H1 (cell line): ENCODE measurements at regions not wholly inside any gene's neighbourhood (a gene's known extent, or its start where the extent isn't known, plus 50 kb on each side); places are given as distances from the start of the nearest gene placed in this dataset.

ENCODE experiments used
- BRCA1 ChIP-seq: IDR thresholded peaks from 2 replicates; pipeline ENCODE4 v1.6.1; 2012; ENCODE audit warnings: low read depth, low read length, improper control_type of control experiment
- CHD7 ChIP-seq: fragments of 300-600 bp; sonication (generic); IDR thresholded peaks from 2 replicates; pipeline ENCODE4 v1.7.1; 2012; ENCODE audit warnings: low read length, moderate library complexity, mild to moderate bottlenecking, inconsistent platforms; ENCODE audit not compliant: insufficient replicate concordance
- HDAC6 ChIP-seq: IDR thresholded peaks from one replicate; pipeline ENCODE4 v1.7.1; 2012; ENCODE audit warnings: low read depth, mild to moderate bottlenecking, inconsistent platforms, low read length, moderate library complexity
- POLR2A ChIP-seq, 2 experiments: IDR thresholded peaks; 1 replicate in 1 of 2; 2 replicates in 1 of 2; pipeline ENCODE4 v1.6.1; 2011; ENCODE audit warnings: low read depth in 2 of 2, low read length in 2 of 2, mild to moderate bottlenecking in 2 of 2; ENCODE audit errors: control extremely low read depth in 1 of 2
- RAD21 ChIP-seq, 2 experiments: IDR thresholded peaks in 1 of 2; conservative IDR thresholded peaks in 1 of 2; 2 replicates each; pipeline ENCODE4 v1.6.1; 2011; ENCODE audit warnings: low read depth in 2 of 2, low read length in 2 of 2, improper control_type of control experiment in 1 of 2, inconsistent platforms in 1 of 2, mild to moderate bottlenecking in 1 of 2, moderate library complexity in 1 of 2
- RNF2 ChIP-seq: fragments of 200-900, 300-1000 bp; sonication (generic); IDR thresholded peaks from 2 replicates; pipeline ENCODE4 v1.7.1; 2016; ENCODE audit warnings: borderline replicate concordance, low read depth, mild to moderate bottlenecking, antibody characterized with exemption, low read length; ENCODE audit not compliant: poor library complexity, severe bottlenecking; ENCODE audit errors: missing control alignments
- SAP30 ChIP-seq: fragments of 300-600 bp; sonication (generic); IDR thresholded peaks from 2 replicates; pipeline ENCODE4 v1.7.1; 2012; ENCODE audit warnings: low read length, moderate library complexity, mild to moderate bottlenecking, inconsistent platforms; ENCODE audit not compliant: insufficient read depth, insufficient replicate concordance
- SP1 ChIP-seq: IDR thresholded peaks from 2 replicates; pipeline ENCODE4 v1.6.1; 2011; ENCODE audit warnings: low read depth, low read length
- SUZ12 ChIP-seq: fragments of 200-600 bp; sonication (generic); IDR thresholded peaks from 2 replicates; pipeline ENCODE4 v1.6.1; 2012; ENCODE audit warnings: mild to moderate bottlenecking, inconsistent platforms, low read length, moderate library complexity, mixed read lengths
- USF2 ChIP-seq: IDR thresholded peaks from 2 replicates; pipeline ENCODE4 v1.6.1; 2011; ENCODE audit warnings: low read length, improper control_type of control experiment

- TF ChIP-seq CHD7 = no peak
- TF ChIP-seq RAD21 (IDR thresholded peaks at IDR 0.05 in 1 of 2, conservative IDR thresholded peaks at IDR 0.05 in 1 of 2; ENCODE audit: low read depth in 2 of 2, low read length in 2 of 2) = no peak
- no peak for TF ChIP-seq BRCA1
- TF ChIP-seq SP1 = no peak
- TF ChIP-seq USF2 = no peak
- no peak for TF ChIP-seq RNF2
- no peak for TF ChIP-seq SAP30
- no peak for TF ChIP-seq POLR2A (IDR thresholded peaks at IDR 0.05; ENCODE audit: control extremely low read depth in 1 of 2, low read depth in 2 of 2, low read length in 2 of 2)
- TF ChIP-seq HDAC6 = no peak
- no peak for TF ChIP-seq SUZ12
Observed at GRCh38 chr5:86879086-86879485, 261.3 kb downstream of the COX7C start (continued).
